NCI-H2029 (cell line): ENCODE measurements at regions not wholly inside any gene's neighbourhood (a gene's known extent, or its start where the extent isn't known, plus 50 kb on each side); places are given as distances from the start of the nearest gene placed in this dataset.
"Not testable (repeated sequence)": the region's sequence is repeated elsewhere in the genome, so short reads cannot be mapped to it uniquely, and the experiment has no call there.

Experiments
- DNase-seq: peaks from one replicate; lab custom pipeline; 2025; lab: John Stamatoyannopoulos, UW

DNA sequence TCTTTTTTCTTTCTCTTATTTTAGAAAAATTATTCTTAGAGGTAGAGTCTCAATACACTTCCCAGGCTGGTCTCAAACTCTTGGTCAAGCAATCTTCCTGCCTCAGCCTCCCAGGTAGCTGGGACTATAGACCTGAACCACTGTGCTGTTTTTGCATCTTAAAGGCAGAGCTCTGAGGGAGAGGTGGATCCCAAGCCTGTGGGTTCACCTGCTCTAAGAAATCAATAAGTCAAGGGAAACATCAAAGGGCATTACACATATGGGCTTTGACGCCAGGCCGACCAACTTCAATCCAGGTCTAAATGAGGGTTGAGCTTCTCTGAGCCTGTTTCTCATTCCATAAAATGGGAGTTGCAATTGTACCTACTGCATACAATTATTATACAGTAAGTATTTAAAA, 223.9 kb downstream of the LY86 start:
- no peak for DNase-seq

DNA sequence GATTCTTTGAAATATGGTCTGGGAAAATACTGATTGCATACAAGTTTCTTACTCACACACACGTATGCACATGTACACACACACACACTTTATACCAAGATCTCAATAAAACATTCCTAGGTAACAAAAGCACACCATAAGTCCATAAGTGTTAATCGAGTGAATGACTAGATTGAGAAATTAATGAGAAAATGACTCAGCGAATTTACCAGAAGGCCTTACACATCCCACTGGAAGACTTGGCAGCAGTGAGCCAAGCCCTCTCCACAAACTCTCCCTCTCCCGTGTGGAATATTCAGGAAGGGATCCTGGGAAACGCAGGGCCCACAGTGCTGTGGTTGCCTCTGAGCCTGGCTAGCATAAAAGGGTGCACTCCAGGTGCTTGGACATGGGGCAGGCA, 227.2 kb downstream of the LY86 start:
- DNase-seq, result no peak

GRCh38 chr6:6816716-6817115, 228.2 kb downstream of the LY86 start:
- no peak for DNase-seq

DNA sequence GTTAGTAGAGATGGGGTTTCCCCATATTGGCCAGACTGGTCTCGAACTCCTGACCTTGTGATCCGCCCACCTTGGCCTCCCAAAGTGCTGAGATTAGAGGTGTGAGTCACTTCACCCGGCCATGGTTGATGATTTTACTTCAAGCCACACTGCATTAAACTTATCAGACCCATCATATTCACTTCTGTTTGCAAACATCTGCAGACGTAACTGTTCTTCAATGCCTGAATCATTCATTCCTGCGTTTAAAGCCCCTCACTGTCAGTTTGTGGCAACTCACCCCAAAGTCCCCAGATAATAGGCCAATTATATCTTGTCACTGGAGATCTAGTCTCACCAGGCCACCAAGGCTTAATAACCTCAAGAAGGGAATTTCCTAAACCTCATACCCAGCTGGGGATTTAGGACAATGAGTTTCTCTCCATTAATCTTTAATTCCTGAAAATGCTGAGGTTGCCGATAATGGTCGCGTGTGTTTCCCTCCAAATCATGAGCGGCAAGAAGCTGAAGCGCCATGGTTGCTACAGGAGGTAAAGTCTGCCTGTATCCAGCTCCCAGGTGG, 229.6 kb downstream of the LY86 start:
- no peak for DNase-seq

DNA sequence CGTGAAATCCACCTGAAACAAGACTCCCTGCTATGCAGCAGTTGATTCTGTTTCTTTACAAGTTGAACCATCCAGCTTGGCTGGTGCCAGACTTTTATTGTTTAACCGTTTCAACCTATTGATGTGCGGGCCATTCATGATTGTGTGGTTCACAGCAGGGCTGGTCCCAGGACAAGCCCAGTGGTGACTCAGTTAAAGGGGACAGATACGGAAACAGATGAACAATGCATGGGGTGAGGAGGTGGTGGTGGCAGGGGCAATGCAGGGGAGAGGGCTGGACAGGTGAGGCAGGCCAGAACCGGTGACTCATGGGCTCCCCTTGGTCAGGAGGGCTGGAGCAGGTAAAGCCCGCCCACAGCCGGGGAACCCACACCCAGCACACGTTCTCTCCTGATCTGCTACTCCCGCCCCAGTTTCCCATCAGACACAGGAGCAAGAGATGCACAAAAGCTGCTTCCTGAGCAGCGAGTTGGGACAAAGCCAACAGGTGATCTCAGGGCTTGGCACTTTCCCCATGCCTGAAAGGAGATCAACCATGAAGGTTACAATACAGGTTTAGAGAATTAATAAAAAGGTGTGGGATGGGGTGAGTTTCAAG, 232.2 kb downstream of the LY86 start:
- DNase-seq, result peak; percentile 99

GRCh38 chr6:6821639-6822261, 233.2 kb downstream of the LY86 start:
- no peak for DNase-seq

DNA sequence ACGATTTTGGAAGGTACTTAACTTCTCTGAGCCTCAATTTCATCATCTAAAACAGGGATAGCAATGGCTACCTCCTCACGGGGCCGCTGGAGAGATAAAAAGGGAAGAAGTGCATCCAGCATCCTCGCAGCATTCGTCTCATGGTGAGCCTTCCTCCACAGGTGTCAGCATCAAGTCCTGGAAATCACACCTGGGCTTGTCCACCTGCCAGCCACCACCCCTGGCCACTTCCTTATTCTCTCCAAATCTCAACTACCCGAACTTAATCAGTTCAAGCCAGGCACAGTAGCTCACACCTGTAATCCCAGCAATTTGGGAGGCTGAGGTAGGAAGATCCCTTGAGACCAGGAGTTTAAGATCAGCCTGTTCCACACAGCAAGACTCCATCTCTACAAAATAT, 234.5 kb downstream of the LY86 start:
- no peak for DNase-seq

DNA sequence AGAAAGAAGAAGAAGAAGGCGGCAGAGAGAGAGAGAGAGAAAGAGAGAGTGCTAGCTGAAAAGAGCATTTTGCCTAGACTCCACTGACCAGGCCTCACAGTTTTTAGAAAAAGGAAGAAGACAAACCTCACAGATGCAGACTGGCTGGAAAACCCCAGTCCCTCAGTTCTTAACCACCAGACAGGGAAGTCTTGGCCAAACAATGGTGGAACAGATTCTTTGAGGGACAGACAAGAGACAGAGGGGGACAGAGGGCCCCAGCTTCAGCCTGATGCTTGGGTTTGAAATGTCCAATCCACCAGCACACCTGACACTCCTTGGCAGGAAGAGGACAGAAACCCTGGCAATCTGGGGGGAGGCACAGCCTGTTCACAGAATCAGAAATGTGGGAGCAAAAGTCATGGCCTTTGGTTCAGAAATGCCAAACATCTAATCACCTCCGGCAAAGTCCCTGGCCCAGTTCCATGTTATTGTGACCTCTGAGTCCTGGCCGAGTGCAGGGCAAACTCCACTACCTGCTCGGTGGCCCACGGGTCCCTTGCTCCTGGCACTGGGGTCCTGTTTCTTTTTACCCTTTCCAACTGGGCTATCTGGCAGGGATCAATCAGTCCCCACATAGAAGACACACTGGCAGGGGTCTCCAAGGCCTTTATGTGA, 235.2 kb downstream of the LY86 start:
- no peak for DNase-seq

DNA sequence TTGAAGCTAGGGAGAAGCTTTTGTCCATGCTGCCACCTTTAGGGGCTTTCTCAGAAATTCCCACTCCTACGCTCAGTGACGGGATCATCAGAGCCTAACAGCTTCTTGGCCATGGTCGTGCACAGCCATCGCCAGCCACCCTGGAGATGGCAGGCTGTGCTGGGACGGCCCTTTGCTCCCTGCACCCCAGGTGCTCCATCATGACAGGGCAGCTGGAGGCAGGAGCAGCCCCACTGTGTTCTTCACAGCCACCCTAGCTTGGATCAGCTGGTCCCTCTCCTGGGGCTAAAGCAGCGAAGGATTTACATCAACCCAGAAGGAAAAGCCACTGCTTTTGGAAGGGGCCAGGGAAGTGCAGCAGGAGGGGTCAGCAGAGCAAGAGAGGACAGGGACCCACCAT, 235.9 kb downstream of the LY86 start:
- no peak for DNase-seq

DNA sequence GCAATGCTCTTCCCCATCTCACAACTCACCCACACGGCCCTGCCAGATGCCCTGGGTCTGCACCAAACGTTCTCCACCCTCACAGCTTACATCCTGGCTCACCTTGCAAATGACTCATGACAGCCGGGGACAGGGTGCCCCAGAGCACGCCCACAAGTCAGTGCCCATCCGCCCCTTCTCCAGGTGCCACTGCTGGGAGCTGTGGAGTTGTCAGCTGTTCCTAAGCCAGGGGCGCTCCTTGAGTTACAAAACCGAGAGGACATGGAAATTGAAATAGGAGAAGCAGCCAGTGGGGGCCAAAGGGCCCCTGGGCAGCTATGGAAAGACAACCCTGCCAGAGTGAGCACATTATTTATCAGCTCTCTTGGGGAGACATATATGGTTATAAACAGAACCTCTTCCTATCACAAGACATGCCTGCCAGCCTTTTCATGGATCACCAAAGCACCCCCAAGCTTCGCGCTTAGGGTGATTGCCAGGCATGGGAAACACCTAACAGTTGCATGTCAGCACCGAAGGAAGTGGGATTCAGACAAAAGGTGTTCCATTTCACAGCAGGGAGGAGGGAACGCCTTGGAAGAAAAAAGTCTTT, 236.8 kb downstream of the LY86 start:
- peak; percentile 99 for DNase-seq

DNA sequence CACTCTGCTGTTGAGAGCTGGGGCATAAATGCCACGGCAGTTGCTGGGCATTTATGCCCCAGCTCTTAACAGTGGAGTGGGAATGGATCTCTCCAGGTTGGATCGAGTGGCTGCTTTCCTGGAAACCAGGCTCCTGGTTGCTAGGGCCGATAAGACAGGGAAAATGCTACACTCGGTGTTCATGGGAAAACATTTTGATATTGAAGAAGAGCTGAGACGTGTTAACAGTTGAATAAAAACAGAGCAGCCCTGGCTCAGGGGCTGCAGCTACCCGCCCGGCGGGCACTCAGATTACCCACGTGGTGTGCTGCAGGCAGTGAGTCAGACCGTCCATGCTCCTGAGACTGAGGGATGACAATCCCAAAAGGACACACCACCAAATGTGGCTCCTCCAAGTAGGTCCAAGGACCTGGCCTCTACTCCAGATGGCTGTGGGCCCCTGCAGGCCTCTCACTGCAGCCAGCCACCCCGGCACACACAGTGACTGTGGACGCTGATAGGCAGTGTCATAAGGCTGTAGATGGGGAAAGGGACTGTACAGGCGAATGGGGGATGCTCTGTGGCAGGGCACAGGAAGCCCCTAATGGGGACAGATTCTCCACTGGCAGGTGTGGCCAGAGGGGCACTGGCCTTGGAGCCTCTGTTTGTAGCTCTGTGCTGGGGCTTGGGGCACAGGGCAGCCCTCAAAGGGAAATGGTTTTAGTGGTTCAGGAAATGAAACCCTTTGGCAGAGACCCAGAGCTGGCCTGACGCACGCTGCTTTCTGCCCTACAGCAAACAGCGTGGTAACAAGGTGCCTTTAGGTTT, 237.8 kb downstream of the LY86 start:
- DNase-seq, result peak; percentile 99

- no peak for DNase-seq
Observed at GRCh38 chr6:6826961-6827360, 238.4 kb downstream of the LY86 start.

- DNase-seq, result no peak
Observed at GRCh38 chr6:6829872-6830685, 241.6 kb downstream of the LY86 start.

DNA sequence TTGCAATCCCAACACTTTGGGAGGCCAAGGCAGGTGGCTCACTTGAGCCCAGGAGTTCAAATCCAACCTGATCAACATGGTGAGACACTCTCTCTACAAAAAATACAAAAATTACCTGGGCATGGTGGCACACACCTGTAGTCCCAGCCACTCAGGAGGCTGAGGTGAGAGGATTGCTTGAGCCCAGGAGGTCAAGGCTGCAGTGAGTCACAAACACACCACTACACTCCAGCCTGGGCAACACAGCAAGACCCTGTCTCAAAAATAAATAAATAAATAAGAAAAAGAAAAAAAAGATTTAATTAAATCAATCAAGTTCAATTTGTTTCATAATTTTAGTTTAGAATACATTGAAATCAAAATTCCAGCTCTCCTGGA, 242.2 kb downstream of the LY86 start:
- not testable (repeated sequence) for DNase-seq

DNA sequence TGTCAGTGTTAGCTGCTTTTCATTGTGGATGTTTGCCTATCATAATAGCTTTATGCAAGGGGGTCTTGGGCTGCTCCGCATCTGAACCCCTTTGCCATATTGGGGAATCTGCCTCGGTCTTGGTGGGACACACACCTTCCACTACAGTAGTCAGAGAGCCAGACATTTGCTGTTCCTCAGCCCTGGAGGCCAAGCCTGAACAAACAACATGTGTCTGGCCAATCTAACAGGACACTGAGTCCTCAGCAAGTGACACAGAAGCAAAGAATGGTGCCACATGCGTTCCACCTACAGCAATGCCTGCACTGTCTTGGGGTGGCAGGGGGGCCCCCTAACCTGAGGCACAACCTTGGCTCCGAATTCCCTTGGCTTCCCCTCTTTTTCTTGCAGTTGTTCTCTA, 243.9 kb downstream of the LY86 start:
- DNase-seq, result no peak

DNA sequence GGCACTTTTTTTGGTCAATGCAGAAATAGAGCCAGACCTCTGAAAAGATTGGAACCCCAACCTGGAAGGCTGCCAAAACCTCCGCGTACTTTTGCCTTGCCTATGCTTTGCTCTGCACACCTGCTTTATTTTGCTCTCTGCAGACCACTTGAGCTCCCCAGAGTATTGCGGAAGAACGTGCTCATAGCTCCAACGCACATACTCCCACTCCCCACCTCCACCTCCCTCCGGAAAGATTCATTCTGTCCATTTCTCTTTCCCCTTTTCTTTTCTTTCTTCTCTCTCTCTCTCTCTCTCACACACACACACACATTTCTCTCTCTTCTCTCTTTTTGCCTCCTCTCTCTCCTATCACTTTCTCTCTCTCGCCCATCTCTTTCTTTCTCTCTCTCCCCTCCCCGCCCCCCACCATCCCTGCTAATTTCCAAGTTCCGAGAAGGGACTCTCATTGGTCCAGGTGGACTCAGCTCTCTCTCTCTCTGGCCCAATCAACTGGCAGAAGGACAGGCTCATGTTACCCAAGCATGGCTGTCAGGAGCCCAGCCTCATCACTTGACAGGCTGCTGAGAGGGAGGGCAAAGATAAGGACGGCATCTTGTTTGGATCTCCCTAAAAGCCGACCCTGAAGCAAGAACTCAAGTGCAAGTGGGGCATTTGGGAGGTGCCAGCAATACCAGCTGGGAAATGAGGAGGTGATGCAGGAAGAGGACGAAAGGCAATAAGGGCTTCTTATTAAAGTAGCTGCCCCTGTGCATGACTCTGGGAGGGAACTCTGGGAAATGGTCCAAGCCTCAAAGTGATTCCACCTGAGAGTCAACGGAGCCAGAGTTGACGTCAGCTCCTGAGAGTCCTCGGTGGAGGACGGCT, 246.1 kb downstream of the LY86 start:
- DNase-seq, result peak; percentile 100

DNA sequence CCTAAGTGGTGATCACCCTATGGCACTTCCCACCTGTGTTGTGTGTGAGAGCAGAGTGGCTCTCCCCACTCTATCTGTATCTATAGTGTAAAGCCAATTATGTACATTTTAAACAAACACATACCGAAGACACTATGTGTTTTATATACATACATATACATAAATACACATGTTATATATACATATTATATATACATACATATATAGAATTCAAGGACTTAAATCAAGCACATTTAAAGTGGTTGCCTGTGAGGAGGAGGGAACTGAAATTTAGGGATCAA, 246.6 kb downstream of the LY86 start:
- DNase-seq, result no peak

DNA sequence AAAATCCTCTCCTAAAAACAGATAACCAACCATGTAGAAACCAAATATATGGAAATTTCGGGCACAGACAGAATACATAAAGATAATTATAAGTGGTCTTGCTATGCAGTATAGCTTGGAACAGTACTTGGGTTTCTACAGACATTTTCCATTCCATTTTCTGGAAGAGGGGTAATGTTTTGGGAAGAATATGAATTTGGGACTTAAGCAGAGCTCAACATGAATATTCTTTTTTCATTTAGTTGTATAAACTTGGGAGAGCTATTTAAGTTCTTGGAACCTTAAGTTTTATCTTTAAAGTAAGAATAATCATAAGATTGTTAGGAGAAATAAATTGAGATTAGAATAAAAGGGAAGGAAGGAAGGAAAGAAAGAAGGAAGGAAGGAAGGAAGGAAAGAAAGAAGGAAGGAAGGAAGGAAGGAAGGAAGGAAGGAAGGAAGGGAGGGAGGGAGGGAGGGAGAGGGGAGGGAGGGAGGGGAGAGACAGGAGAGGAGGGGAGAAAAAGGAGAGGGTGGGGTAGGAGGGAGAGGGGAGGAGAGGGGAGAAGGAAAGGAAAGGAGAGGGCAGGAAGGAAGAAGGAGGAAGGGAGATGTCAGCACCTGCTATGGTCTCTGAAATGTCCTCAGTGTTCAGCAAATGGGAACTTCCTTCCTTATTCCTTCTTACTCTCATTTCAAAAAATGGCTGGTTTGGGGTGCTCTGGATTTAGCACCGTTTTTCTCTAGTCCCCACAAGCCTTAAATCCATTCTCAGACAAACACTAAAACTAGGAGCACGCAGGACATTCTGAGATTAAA, 248.3 kb downstream of the LY86 start:
- no peak for DNase-seq

DNA sequence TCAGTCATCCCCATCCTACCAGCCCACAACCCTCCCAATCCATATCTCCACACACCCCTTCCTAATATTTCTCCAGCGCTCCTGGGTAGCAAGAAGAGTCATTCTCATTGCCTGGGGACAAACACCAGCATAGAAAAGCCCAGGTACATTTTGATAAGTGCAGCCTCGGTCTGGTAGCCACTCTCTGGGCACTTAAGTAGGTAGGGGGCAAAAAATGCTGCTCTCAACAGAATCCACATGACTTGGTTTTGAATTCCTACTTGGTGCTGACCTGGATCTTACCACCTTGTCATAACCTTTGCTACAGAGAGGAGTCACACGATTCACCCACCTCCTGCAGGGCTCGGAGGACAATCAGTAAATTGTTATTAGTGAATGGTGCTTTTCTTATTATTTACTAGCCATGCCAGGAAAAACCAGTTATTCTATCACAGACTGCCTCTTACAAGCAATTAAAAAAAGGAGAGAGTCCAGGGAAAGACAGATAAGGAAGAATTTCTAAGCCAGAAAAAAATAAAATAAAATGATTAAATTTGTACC, 249.1 kb downstream of the LY86 start:
- no peak for DNase-seq
